ENCODE measurements at regions not wholly inside any gene's neighbourhood (a gene's known extent, or its start where the extent isn't known, plus 50 kb on each side); places are given as distances from the start of the nearest gene placed in this dataset.

- Mint-ChIP-seq H3K4me1 (peaks cover 32% of the 10 kb centered on the region), H3K4me3 (no peak overlapping the region), H3K9me3 (no peaks in the 10 kb centered on the region), H3K27me3 (ENCODE audit: low read depth) (peaks cover under 1% of the 10 kb centered on the region), H3K36me3 (ENCODE audit: low read depth) (no peaks in the 10 kb centered on the region), H3K27ac (peak overlapping the region; percentile 14 to 39 (median 26))
- peak; percentile 69 to 72 (median 72) for TF ChIP-seq CTCF (IDR thresholded peaks at IDR 0.05; ENCODE audit: unreplicated experiment in 3 of 3)
Measured at GRCh38 chr13:23960566-23961156, 63.4 kb upstream of the C1QTNF9B start.

GRCh38 chr13:23963184-23963931 is 66.1 kb upstream of the C1QTNF9B start:
- Mint-ChIP-seq H3K36me3 (ENCODE audit: low read depth) (no peaks in the 10 kb centered on the region), H3K9me3 (no peaks in the 10 kb centered on the region), H3K27ac (no peak overlapping the region), H3K4me3 (no peak overlapping the region), H3K4me1 (peaks cover 37% of the 10 kb centered on the region), H3K27me3 (ENCODE audit: low read depth) (no peaks in the 10 kb centered on the region)
- no peak for TF ChIP-seq CTCF (IDR thresholded peaks at IDR 0.05; ENCODE audit: unreplicated experiment in 3 of 3)

- peaks cover 31% of the 10 kb centered on the region for H3K4me1 Mint-ChIP-seq
- H3K9me3 Mint-ChIP-seq: no peaks in the 10 kb centered on the region
- no peak overlapping the region for H3K4me3 Mint-ChIP-seq
- no peak overlapping the region for H3K27ac Mint-ChIP-seq
- no peaks in the 10 kb centered on the region for H3K27me3 Mint-ChIP-seq (ENCODE audit: low read depth)
- H3K36me3 Mint-ChIP-seq (ENCODE audit: low read depth): no peaks in the 10 kb centered on the region
- TF ChIP-seq CTCF (IDR thresholded peaks at IDR 0.05; ENCODE audit: unreplicated experiment in 3 of 3): no peak
Measured at GRCh38 chr13:23963947-23964346, 66.6 kb upstream of the C1QTNF9B start.

- TF ChIP-seq CTCF (IDR thresholded peaks at IDR 0.05; ENCODE audit: unreplicated experiment in 3 of 3): no peak
- peak overlapping the region in 1 of 3 experiments; percentile 2 for H3K4me3 Mint-ChIP-seq
- H3K36me3 Mint-ChIP-seq (ENCODE audit: low read depth): no peaks in the 10 kb centered on the region
- H3K27me3 Mint-ChIP-seq (ENCODE audit: low read depth): no peaks in the 10 kb centered on the region
- H3K9me3 Mint-ChIP-seq: no peaks in the 10 kb centered on the region
- H3K27ac Mint-ChIP-seq: peak overlapping the region; percentile 10 to 86 (median 28)
- peaks cover 31% of the 10 kb centered on the region for H3K4me1 Mint-ChIP-seq
Measured at GRCh38 chr13:23965346-23965745, 68.0 kb upstream of the C1QTNF9B start.

GRCh38 chr13:23966221-23966690 is 69.0 kb upstream of the C1QTNF9B start:
- Mint-ChIP-seq H3K4me3 (peak overlapping the region in 2 of 3 experiments; percentile 18 to 30), H3K27ac (peak overlapping the region; percentile 76 to 86 (median 82)), H3K4me1 (peaks cover 26% of the 10 kb centered on the region), H3K27me3 (ENCODE audit: low read depth) (no peaks in the 10 kb centered on the region), H3K9me3 (no peaks in the 10 kb centered on the region), H3K36me3 (ENCODE audit: low read depth) (no peaks in the 10 kb centered on the region)
- no peak for TF ChIP-seq CTCF (IDR thresholded peaks at IDR 0.05; ENCODE audit: unreplicated experiment in 3 of 3)
